Stomach (tissue), 8 donors: ENCODE measurements at regions not wholly inside any gene's neighbourhood (a gene's known extent, or its start where the extent isn't known, plus 50 kb on each side); places are given as distances from the start of the nearest gene placed in this dataset.

Experiments used
- DNase-seq, 2 donors: peaks; one replicate each; pipeline versions ENCODE4 v3.0.0 to v3.0.0-alpha.2; 2013 to 2019
- H3K27ac ChIP-seq, 5 donors: fragments of 200-600 bp in 4 of 5; sonication (generic) in 4 of 5; one replicate each; pipeline ENCODE4 v1.5.1; 2013 to 2019; ENCODE audit warnings: mild to moderate bottlenecking in 1 of 5, moderate library complexity in 1 of 5
- H3K27me3 ChIP-seq, 3 donors: fragments of 200-600 bp; sonication (generic); one replicate each; pipeline ENCODE4 v1.5.1; 2017 to 2019; ENCODE audit warnings: mixed run types in 1 of 3
- H3K36me3 ChIP-seq, 4 donors: fragments of 200-600 bp; sonication (generic); 1 replicate in 3 of 4; 2 replicates in 1 of 4; pipeline ENCODE4 v1.5.1; 2016 to 2019
- H3K4me1 ChIP-seq, 4 donors: fragments of 200-600 bp; sonication (generic); one replicate each; pipeline ENCODE4 v1.5.1; 2016 to 2019
- H3K4me3 ChIP-seq, 4 donors: fragments of 200-600 bp; sonication (generic) in 3 of 4; one replicate each; pipeline ENCODE4 v1.5.1; 2016 to 2019; ENCODE audit warnings: mild to moderate bottlenecking in 1 of 4
- H3K9me3 ChIP-seq, 4 donors: fragments of 200-600 bp; sonication (generic); one replicate each; pipeline ENCODE4 v1.5.1; 2016 to 2019
- EP300 ChIP-seq: sonication (generic); formaldehyde crosslinking; IDR thresholded peaks from one replicate; pipeline ENCODE4 v1.6.1; 2017; ENCODE audit warnings: antibody characterized with exemption
- POLR2A ChIP-seq, 4 donors: fragments of 450-650 bp; IDR thresholded peaks; one replicate each; pipeline ENCODE4 v1.6.1; 2016; ENCODE audit warnings: antibody characterized with exemption in 4 of 4, control low read depth in 2 of 4, mild to moderate bottlenecking in 1 of 4, moderate library complexity in 1 of 4
- POLR2AphosphoS5 ChIP-seq, 3 donors: sonication (generic); formaldehyde crosslinking; IDR thresholded peaks; one replicate each; pipeline ENCODE4 v1.6.1; 2016; ENCODE audit warnings: antibody characterized with exemption in 3 of 3
- WGBS, 5 donors: extraction: QIAGEN DNeasy Blood & Tissue Kit in 3 of 5; methylation state at CpG; one replicate each; pipeline versions ENCODE4 v1.1.5 to v1.1.7; 2013 to 2018; 5-methylcytosine and 5-hydroxymethylcytosine counted together
- intact Hi-C: fragments of 100-400 bp; cut with DNase I; formaldehyde crosslinking; loops from one replicate; pipeline ENCODE4 v1.15.1; 2023; ENCODE audit warnings: low total_unique reads
- TF ChIP-seq, protein P1 (sequence below), 7 experiments: fragments of 450-650 bp in 4 of 7; fragments of 200-600 bp in 3 of 7; sonication (generic) in 3 of 7; IDR thresholded peaks; one replicate each; pipeline ENCODE4 v1.5.1; 2016 to 2019; ENCODE audit warnings: antibody characterized with exemption in 7 of 7, control low read depth in 2 of 7, mild to moderate bottlenecking in 1 of 7
- donor health status: healthy with polysubstance abuse.
- donor health status: Bipolar disorder and iron deficiency.
- donor health status: healthy.

DNA sequence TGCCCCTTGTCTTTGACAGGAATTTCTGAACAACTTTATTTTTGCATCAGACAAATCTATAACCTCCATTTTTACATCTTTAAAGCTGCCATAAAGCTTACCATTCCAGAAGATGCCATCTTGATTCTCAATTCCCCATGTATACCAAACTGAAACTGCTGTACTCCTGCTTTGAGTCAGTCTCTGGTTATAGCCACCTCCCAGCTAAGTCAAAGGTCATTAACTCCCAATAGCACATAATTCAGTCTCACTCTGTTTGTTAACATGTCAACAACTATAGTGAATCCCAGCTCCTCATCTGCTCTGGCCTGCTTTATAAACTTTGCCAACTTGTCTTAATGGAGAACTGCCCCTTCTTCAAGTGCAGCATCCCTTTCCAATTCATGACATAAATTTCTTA lies 343.6 kb downstream of the FRK start:
- DNase-seq, result no peak
- no peaks in the 10 kb centered on the region for H3K27me3 ChIP-seq
- intact Hi-C loops, result no loop called here
- no peaks in the 10 kb centered on the region for H3K36me3 ChIP-seq
- H3K4me1 ChIP-seq, result no peaks in the 10 kb centered on the region
- H3K9me3 ChIP-seq, result no peaks in the 10 kb centered on the region
- no peak overlapping the region for H3K4me3 ChIP-seq
- H3K27ac ChIP-seq, result no peak overlapping the region
- no peak for TF ChIP-seq POLR2A (IDR thresholded peaks at IDR 0.05)
- no peak for TF ChIP-seq EP300
- TF ChIP-seq POLR2AphosphoS5 (IDR thresholded peaks at IDR 0.05), result no peak
- TF ChIP-seq, protein P1, sequence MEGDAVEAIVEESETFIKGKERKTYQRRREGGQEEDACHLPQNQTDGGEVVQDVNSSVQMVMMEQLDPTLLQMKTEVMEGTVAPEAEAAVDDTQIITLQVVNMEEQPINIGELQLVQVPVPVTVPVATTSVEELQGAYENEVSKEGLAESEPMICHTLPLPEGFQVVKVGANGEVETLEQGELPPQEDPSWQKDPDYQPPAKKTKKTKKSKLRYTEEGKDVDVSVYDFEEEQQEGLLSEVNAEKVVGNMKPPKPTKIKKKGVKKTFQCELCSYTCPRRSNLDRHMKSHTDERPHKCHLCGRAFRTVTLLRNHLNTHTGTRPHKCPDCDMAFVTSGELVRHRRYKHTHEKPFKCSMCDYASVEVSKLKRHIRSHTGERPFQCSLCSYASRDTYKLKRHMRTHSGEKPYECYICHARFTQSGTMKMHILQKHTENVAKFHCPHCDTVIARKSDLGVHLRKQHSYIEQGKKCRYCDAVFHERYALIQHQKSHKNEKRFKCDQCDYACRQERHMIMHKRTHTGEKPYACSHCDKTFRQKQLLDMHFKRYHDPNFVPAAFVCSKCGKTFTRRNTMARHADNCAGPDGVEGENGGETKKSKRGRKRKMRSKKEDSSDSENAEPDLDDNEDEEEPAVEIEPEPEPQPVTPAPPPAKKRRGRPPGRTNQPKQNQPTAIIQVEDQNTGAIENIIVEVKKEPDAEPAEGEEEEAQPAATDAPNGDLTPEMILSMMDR (IDR thresholded peaks at IDR 0.05), result no peak

DNA sequence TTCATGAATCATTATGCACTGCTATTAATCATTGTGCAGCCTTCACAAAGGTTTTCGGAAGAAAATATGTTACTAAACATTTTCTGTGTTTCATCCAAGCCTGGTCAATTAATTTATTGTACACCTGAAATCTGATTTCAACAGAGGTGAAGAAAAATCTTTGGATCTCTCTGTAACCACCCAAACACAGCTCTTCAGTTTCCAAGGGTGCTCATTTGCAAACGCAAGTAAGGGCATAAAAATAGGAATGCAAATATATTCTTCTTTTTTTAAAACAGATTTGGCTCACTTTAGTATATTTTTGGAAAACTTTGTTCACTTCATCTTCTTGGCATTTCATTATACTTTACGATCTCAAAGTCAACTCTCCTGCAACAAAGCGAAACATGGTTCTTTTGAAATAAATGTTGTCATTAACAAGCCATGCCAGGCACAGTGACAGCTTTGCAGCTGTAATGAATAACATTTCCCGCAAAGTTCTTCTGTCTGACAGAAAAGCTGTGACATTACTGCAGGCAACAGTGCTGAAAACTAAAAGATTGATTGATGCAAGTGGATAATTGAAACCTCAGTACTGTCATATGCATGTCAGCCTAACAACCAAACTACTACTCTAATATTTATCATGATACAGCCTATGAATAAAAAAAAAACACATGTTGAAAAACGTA lies 348.3 kb downstream of the FRK start:
- Histone ChIP-seq H3K4me1 (peaks cover 0 to 7% (median 2%) of the 10 kb centered on the region in 4 donors), H3K36me3 (no peaks in the 10 kb centered on the region), H3K27me3 (no peaks in the 10 kb centered on the region), H3K4me3 (no peak overlapping the region), H3K27ac (no peak overlapping the region), H3K9me3 (no peaks in the 10 kb centered on the region)
- WGBS, 5 donors, result 67 to 85% (median 75%) methylated on average over 6 of the region's 6 CpGs
- TF ChIP-seq POLR2A (IDR thresholded peaks at IDR 0.05) (no peak), POLR2AphosphoS5 (IDR thresholded peaks at IDR 0.05) (no peak), EP300 (no peak)
- TF ChIP-seq, protein P1 (IDR thresholded peaks at IDR 0.05), result no peak
- DNase-seq, result no peak
- intact Hi-C loops, result no loop called here

DNA sequence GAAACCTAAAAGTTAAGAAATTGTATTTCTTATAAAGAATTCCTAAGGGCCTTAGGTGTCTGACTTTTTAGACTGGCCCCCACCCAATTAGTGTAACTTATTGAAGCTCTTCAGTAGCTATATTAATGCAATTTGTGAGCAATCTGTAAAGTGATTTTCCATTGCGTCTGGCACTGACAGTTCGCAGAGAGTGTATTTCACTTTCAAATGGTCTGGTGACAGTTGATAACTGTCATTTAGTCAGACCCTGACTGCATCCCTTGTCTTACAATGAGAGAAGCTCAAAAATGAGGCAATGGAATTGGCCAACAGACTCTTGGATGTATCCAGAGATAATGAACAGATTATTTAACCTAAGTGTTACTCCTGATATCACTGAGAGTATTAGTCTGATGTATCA lies 351.8 kb downstream of the FRK start:
- TF ChIP-seq POLR2AphosphoS5 (IDR thresholded peaks at IDR 0.05), result no peak
- no peak for TF ChIP-seq POLR2A (IDR thresholded peaks at IDR 0.05)
- TF ChIP-seq EP300, result no peak
- TF ChIP-seq, protein P1 (IDR thresholded peaks at IDR 0.05), result no peak
- 48 to 97% (median 73%) methylated on average over 2 of the region's 2 CpGs for WGBS, 5 donors

DNA sequence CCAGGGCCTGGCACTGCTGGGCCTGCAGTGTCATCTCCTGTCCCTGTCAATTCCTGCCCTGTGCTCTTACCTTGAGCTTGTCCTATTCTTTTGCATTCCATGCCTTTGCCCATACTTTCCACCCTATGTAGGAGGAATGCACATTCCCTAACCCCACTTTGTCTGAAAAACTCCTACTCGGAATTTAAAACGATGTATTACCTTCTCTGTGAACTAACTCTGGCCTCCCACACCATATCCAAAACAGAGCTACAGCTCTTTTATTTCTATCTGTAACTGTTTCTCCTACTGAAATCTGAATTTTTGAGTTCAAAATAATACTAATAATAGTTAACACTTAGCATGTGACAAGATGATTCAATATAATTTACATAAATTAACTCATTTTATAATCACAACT lies 353.7 kb downstream of the FRK start:
- Histone ChIP-seq H3K27me3 (no peaks in the 10 kb centered on the region), H3K36me3 (no peaks in the 10 kb centered on the region), H3K4me3 (no peak overlapping the region), H3K4me1 (peaks cover 0 to 9% (median 5%) of the 10 kb centered on the region in 4 donors), H3K9me3 (peaks cover 0 to 12% (median 7%) of the 10 kb centered on the region in 4 donors), H3K27ac (no peak overlapping the region)
- no peak for DNase-seq
- WGBS, 5 donors, result 87 to 96% (median 92%) methylated on average over 2 of the region's 2 CpGs
- TF ChIP-seq POLR2A (IDR thresholded peaks at IDR 0.05) (no peak), POLR2AphosphoS5 (IDR thresholded peaks at IDR 0.05) (no peak), EP300 (no peak)
- intact Hi-C loops, result no loop called here

More for the DNA sequence above, 351.8 kb downstream of the FRK start:
- H3K4me3 ChIP-seq, result no peak overlapping the region
- no peaks in the 10 kb centered on the region for H3K9me3 ChIP-seq
- no peak for DNase-seq
- intact Hi-C loops, result no loop called here
- no peak overlapping the region for H3K27ac ChIP-seq
- peaks cover 0 to 9% (median 5%) of the 10 kb centered on the region in 4 donors for H3K4me1 ChIP-seq
- no peaks in the 10 kb centered on the region for H3K27me3 ChIP-seq
- H3K36me3 ChIP-seq, result no peaks in the 10 kb centered on the region

DNA sequence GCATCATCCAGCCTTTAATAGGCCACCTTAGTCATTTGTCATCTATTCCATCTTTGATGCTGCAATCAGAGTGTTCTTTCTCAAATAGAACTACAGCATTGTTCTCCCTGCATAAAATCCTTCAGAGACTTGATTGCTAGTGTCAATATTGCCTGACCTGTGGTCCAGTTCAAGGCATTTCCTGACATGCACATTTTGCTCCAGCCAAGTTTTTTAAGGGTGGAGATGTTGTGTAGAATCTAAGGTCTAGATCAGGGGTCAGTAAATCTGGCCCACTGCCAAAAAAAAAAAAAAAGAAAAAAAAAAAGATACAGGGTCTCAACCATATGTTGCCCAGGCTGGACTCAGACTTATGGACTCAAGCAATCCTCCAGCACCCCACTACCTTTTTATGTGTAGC lies 354.4 kb downstream of the FRK start:
- peak in 1 of 3 donors; percentile 42 for TF ChIP-seq POLR2AphosphoS5 (IDR thresholded peaks at IDR 0.05)
- TF ChIP-seq EP300, result no peak
- no peak for TF ChIP-seq POLR2A (IDR thresholded peaks at IDR 0.05)
- TF ChIP-seq, protein P1 (IDR thresholded peaks at IDR 0.05), result no peak
- peaks cover 0 to 9% (median 5%) of the 10 kb centered on the region in 4 donors for H3K4me1 ChIP-seq
- peak in 1 of 2 donors; percentile 60 for DNase-seq
- H3K36me3 ChIP-seq, result no peaks in the 10 kb centered on the region
- no peak overlapping the region for H3K27ac ChIP-seq
- no peak overlapping the region for H3K4me3 ChIP-seq
- peaks cover 0 to 17% (median 10%) of the 10 kb centered on the region in 4 donors for H3K9me3 ChIP-seq
- H3K27me3 ChIP-seq, result no peaks in the 10 kb centered on the region
- intact Hi-C loops, result no loop called here
